ENCODE measurements at regions not wholly inside any gene's neighbourhood (a gene's known extent, or its start where the extent isn't known, plus 50 kb on each side); places are given as distances from the start of the nearest gene placed in this dataset.
"Not testable (repeated sequence)": the region's sequence is repeated elsewhere in the genome, so short reads cannot be mapped to it uniquely, and the experiment has no call there.

DNA sequence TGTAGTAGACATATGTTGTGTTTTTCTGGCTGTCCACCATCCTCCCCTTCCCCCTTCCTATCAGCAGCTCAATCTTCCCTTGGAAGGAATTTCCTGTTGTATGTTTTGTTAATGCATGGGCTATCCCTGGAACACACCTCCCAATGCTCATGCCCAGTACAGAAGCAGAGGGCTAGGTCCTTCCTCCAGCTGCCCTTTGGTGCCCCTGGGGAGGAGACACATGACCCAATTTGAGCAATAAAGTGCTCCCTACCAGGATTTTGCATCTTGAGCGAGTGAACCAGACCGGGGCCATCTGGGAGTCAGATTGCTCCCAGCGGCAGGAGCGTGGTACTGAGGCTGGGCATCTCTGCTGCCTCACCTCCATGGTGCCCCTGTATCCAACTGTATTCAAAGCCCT, 141.5 kb upstream of the MED13 start:
- Histone ChIP-seq H3K27ac (ENCODE audit: low read length in 2 of 2) (no peak overlapping the region), H3K9me3 (ENCODE audit: control extremely low read depth in 1 of 3, control insufficient read depth in 2 of 3, insufficient read depth in 1 of 3, low read length in 2 of 3) (no peaks in the 10 kb centered on the region), H3K36me3 (replicated peaks in 1 of 2; ENCODE audit: control extremely low read depth in 1 of 2, control insufficient read depth in 1 of 2, extremely low read depth in 1 of 2, insufficient read depth in 2 of 2, low read length in 1 of 2) (no peaks in the 10 kb centered on the region), H4K20me1 (ENCODE audit: control insufficient read depth, insufficient read depth, low read length, poor library complexity, severe bottlenecking) (no peaks in the 10 kb centered on the region), H3K79me2 (ENCODE audit: control insufficient read depth, insufficient read depth, low read length) (no peaks in the 10 kb centered on the region), H2AFZ (ENCODE audit: insufficient read depth, low read depth, low read length, poor library complexity, severe bottlenecking) (no peak overlapping the region), H3K4me2 (replicated peaks; ENCODE audit: low read depth, low read length, poor library complexity, severe bottlenecking) (no peak overlapping the region), H3K9ac (ENCODE audit: low read length) (no peak overlapping the region), H3K4me1 (ENCODE audit: control insufficient read depth in 2 of 2, insufficient read depth in 2 of 2, low read length in 2 of 2) (no peaks in the 10 kb centered on the region), H3K4me3 (ENCODE audit: control extremely low read depth in 1 of 5, extremely low read depth in 1 of 5, insufficient read depth in 1 of 5, low read depth in 2 of 5, low read length in 4 of 5) (no peak overlapping the region), H3K27me3 (replicated peaks in 1 of 4; ENCODE audit: control extremely low read depth in 1 of 4, control insufficient read depth in 3 of 4, insufficient read depth in 4 of 4, low read length in 3 of 4) (no peaks in the 10 kb centered on the region)
- Mint-ChIP-seq H3K4me1 (no peaks in the 10 kb centered on the region), H3K27ac (no peak overlapping the region), H3K9me3 (ENCODE audit: insufficient read depth) (peaks cover 4% of the 10 kb centered on the region), H3K27me3 (peaks cover 6% of the 10 kb centered on the region), H3K4me3 (no peak overlapping the region)
- ChIA-PET CTCF (no interaction called here), POLR2A (no interaction called here)
- ATAC-seq (ENCODE audit: low read depth) = no peak
- WGBS (ENCODE audit: insufficient coverage) = 100% methylated on average over 4 of the region's 4 CpGs
- TF ChIP-seq EZH2 (IDR thresholded peaks at IDR 0.05; ENCODE audit: borderline replicate concordance, insufficient read depth, low read depth, low read length, poor library complexity, severe bottlenecking) = no peak
- TF ChIP-seq, protein P1, sequence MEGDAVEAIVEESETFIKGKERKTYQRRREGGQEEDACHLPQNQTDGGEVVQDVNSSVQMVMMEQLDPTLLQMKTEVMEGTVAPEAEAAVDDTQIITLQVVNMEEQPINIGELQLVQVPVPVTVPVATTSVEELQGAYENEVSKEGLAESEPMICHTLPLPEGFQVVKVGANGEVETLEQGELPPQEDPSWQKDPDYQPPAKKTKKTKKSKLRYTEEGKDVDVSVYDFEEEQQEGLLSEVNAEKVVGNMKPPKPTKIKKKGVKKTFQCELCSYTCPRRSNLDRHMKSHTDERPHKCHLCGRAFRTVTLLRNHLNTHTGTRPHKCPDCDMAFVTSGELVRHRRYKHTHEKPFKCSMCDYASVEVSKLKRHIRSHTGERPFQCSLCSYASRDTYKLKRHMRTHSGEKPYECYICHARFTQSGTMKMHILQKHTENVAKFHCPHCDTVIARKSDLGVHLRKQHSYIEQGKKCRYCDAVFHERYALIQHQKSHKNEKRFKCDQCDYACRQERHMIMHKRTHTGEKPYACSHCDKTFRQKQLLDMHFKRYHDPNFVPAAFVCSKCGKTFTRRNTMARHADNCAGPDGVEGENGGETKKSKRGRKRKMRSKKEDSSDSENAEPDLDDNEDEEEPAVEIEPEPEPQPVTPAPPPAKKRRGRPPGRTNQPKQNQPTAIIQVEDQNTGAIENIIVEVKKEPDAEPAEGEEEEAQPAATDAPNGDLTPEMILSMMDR (IDR thresholded peaks at IDR 0.05) = no peak
- intact Hi-C loops (cut with micrococcal nuclease) = no loop called here
- no peak for DNase-seq

DNA sequence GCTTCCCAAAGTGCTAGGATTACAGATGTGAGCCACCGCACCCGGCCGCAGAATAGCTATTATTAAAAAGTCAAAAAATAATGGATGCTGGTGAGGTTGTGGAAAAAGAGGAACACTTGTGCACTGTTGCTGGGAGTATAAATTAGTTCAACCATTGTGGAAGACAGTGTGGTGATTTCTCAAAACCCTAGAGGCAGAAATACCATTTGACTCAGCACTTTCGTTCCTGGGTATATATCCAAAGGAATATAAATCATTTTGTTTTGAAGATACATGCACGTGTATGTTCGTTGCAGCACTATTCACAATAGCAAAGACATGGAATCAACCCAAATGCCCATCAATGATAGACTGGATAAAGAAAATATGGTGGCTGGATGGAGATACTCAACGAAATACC, 132.1 kb upstream of the MED13 start:
- H3K27ac ChIP-seq (ENCODE audit: low read length in 2 of 2); ATAC-seq (ENCODE audit: low read depth); H3K9me3 ChIP-seq (ENCODE audit: control extremely low read depth in 1 of 3, control insufficient read depth in 2 of 3, insufficient read depth in 1 of 3, low read length in 2 of 3); POLR2A ChIA-PET; H3K4me1 ChIP-seq (ENCODE audit: control insufficient read depth in 2 of 2, insufficient read depth in 2 of 2, low read length in 2 of 2); H3K4me3 ChIP-seq (ENCODE audit: control extremely low read depth in 1 of 5, extremely low read depth in 1 of 5, insufficient read depth in 1 of 5, low read depth in 2 of 5, low read length in 4 of 5); H3K27me3 ChIP-seq (replicated peaks in 1 of 4; ENCODE audit: control extremely low read depth in 1 of 4, control insufficient read depth in 3 of 4, insufficient read depth in 4 of 4, low read length in 3 of 4); CTCF ChIA-PET; H3K9ac ChIP-seq (ENCODE audit: low read length); H4K20me1 ChIP-seq (ENCODE audit: control insufficient read depth, insufficient read depth, low read length, poor library complexity, severe bottlenecking); H3K9me3 Mint-ChIP-seq (ENCODE audit: insufficient read depth); H3K4me3 Mint-ChIP-seq; H3K4me1 Mint-ChIP-seq; H3K4me2 ChIP-seq (replicated peaks; ENCODE audit: low read depth, low read length, poor library complexity, severe bottlenecking); H3K79me2 ChIP-seq (ENCODE audit: control insufficient read depth, insufficient read depth, low read length); DNase-seq; H3K36me3 ChIP-seq (replicated peaks in 1 of 2; ENCODE audit: control extremely low read depth in 1 of 2, control insufficient read depth in 1 of 2, extremely low read depth in 1 of 2, insufficient read depth in 2 of 2, low read length in 1 of 2); H2AFZ ChIP-seq (ENCODE audit: insufficient read depth, low read depth, low read length, poor library complexity, severe bottlenecking); intact Hi-C loops (cut with micrococcal nuclease); H3K27ac Mint-ChIP-seq: not testable (repeated sequence)
- 71% methylated on average over 3 of the region's 7 CpGs for WGBS (ENCODE audit: insufficient coverage)
- peaks cover 14% of the 10 kb centered on the region for H3K27me3 Mint-ChIP-seq

DNA sequence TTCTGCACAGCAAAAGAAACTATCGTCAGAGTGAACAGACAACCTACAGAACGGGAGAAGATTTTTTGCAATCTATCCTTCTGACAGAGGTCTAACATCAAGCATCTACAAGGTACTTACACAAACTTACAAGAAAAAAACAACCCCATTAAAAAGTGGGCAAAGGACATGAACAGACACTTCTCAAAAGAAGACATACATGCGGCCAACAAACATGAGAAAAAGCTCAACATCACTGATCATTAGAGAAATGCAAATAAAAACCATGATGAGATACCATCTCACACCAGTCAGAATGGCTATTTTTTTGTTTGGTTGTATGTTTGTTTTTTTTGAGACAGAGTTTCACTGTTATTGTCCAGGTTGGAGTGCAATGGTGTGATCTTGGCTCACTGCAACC, 131.5 kb upstream of the MED13 start:
- H3K36me3 ChIP-seq (replicated peaks in 1 of 2; ENCODE audit: control extremely low read depth in 1 of 2, control insufficient read depth in 1 of 2, extremely low read depth in 1 of 2, insufficient read depth in 2 of 2, low read length in 1 of 2); H3K4me3 Mint-ChIP-seq; H3K27me3 ChIP-seq (replicated peaks in 1 of 4; ENCODE audit: control extremely low read depth in 1 of 4, control insufficient read depth in 3 of 4, insufficient read depth in 4 of 4, low read length in 3 of 4); POLR2A ChIA-PET; H3K4me3 ChIP-seq (ENCODE audit: control extremely low read depth in 1 of 5, extremely low read depth in 1 of 5, insufficient read depth in 1 of 5, low read depth in 2 of 5, low read length in 4 of 5); H3K27ac ChIP-seq (ENCODE audit: low read length in 2 of 2); H4K20me1 ChIP-seq (ENCODE audit: control insufficient read depth, insufficient read depth, low read length, poor library complexity, severe bottlenecking); H3K9me3 ChIP-seq (ENCODE audit: control extremely low read depth in 1 of 3, control insufficient read depth in 2 of 3, insufficient read depth in 1 of 3, low read length in 2 of 3); H3K4me2 ChIP-seq (replicated peaks; ENCODE audit: low read depth, low read length, poor library complexity, severe bottlenecking); H2AFZ ChIP-seq (ENCODE audit: insufficient read depth, low read depth, low read length, poor library complexity, severe bottlenecking); intact Hi-C loops (cut with micrococcal nuclease); H3K4me1 ChIP-seq (ENCODE audit: control insufficient read depth in 2 of 2, insufficient read depth in 2 of 2, low read length in 2 of 2); CTCF ChIA-PET; H3K9me3 Mint-ChIP-seq (ENCODE audit: insufficient read depth); H3K4me1 Mint-ChIP-seq; H3K27ac Mint-ChIP-seq; H3K79me2 ChIP-seq (ENCODE audit: control insufficient read depth, insufficient read depth, low read length); DNase-seq; H3K9ac ChIP-seq (ENCODE audit: low read length); ATAC-seq (ENCODE audit: low read depth): not testable (repeated sequence)
- peaks cover 16% of the 10 kb centered on the region for H3K27me3 Mint-ChIP-seq
- WGBS (ENCODE audit: insufficient coverage) = 100% methylated on average over 2 of the region's 3 CpGs

Data from B cell (primary cell).